ENCODE measurements at regions not wholly inside any gene's neighbourhood (a gene's known extent, or its start where the extent isn't known, plus 50 kb on each side); places are given as distances from the start of the nearest gene placed in this dataset.

- TF ChIP-seq SP1 (IDR thresholded peaks at IDR 0.05) (no peak), FOXM1 (IDR thresholded peaks at IDR 0.05; ENCODE audit: borderline replicate concordance) (no peak), SUZ12 (IDR thresholded peaks at IDR 0.05) (no peak), TARDBP (IDR thresholded peaks at IDR 0.05) (no peak), ZNF384 (IDR thresholded peaks at IDR 0.05) (no peak), FOXK2 (IDR thresholded peaks at IDR 0.05) (no peak)
Measured at GRCh38 chr7:12741951-12742575, 54.6 kb downstream of the ARL4A start.

Measured in HEK293T (cell line).